ENCODE measurements at regions not wholly inside any gene's neighbourhood (a gene's known extent, or its start where the extent isn't known, plus 50 kb on each side); places are given as distances from the start of the nearest gene placed in this dataset.

DNA sequence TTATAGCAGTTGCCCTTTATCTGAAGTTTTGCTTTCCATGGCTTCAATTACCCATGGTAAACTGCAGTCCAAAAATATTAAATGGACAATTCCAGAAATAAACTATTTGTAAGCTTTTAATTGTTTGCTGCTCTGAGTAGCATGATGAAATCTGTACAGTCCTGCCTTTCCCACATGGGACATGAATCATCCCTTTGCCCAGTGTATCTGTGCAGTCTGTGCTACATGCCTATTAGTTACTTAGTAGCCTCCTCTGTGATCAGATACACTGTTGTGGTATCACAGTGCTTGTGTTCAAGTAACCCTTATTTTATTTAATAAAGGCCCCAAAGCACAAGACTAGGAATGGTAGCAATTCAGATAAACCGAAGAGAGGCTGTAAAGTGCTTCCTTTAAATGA lies 810.6 kb upstream of the PIK3C3 start:
- TF ChIP-seq, protein P1, sequence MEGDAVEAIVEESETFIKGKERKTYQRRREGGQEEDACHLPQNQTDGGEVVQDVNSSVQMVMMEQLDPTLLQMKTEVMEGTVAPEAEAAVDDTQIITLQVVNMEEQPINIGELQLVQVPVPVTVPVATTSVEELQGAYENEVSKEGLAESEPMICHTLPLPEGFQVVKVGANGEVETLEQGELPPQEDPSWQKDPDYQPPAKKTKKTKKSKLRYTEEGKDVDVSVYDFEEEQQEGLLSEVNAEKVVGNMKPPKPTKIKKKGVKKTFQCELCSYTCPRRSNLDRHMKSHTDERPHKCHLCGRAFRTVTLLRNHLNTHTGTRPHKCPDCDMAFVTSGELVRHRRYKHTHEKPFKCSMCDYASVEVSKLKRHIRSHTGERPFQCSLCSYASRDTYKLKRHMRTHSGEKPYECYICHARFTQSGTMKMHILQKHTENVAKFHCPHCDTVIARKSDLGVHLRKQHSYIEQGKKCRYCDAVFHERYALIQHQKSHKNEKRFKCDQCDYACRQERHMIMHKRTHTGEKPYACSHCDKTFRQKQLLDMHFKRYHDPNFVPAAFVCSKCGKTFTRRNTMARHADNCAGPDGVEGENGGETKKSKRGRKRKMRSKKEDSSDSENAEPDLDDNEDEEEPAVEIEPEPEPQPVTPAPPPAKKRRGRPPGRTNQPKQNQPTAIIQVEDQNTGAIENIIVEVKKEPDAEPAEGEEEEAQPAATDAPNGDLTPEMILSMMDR (conservative IDR thresholded peaks at IDR 0.05; ENCODE audit: low read length): no peak
- Histone ChIP-seq H4K20me1 (ENCODE audit: insufficient read depth, low read length) (no peaks in the 10 kb centered on the region), H3K4me2 (ENCODE audit: low read length) (no peak overlapping the region), H3K27ac (ENCODE audit: low read depth, low read length, poor library complexity, severe bottlenecking) (no peak overlapping the region), H2AFZ (ENCODE audit: low read length) (no peak overlapping the region), H3K36me3 (ENCODE audit: insufficient read depth, low read length) (no peaks in the 10 kb centered on the region), H3K4me1 (ENCODE audit: insufficient read depth, low read length, poor library complexity, severe bottlenecking) (no peaks in the 10 kb centered on the region), H3K9me3 (ENCODE audit: low read length) (no peaks in the 10 kb centered on the region), H3K9me2 (ENCODE audit: insufficient read depth, low read length) (no peaks in the 10 kb centered on the region), H3K4me3 (ENCODE audit: low read depth, low read length, poor library complexity, severe bottlenecking) (no peak overlapping the region), H3K79me2 (ENCODE audit: insufficient read depth, low read depth, low read length) (no peaks in the 10 kb centered on the region)
- ChIA-PET POLR2A (no interaction called here), CTCF (ENCODE audit: unreplicated experiment) (no interaction called here)
- no peak for DNase-seq (ENCODE audit: low spot score)
- intact Hi-C loops (cut with micrococcal nuclease; ENCODE audit: unreplicated experiment): no loop called here
- BruUV-seq (replicated peaks): no TSS peak

DNA sequence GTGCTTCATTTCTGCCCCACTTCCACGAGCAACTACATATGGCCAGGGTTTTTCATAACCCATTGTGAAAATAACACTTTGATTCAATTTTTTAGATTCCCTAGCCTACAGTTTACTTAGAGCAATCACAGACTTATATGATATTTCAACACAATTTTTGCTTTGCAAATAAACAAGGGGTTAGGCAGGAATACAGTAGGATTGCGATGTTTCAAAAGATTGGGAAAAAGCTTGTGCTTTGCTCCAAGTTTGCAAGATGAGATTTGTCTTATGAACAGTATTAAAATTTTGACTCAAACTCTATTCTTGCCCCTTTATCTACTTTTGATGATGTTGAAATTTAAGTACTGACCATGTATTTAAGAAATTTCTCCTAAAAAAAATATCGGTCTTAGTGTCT lies 814.5 kb upstream of the PIK3C3 start:
- Histone ChIP-seq H3K79me2 (ENCODE audit: insufficient read depth, low read depth, low read length) (no peaks in the 10 kb centered on the region), H3K4me3 (ENCODE audit: low read depth, low read length, poor library complexity, severe bottlenecking) (no peak overlapping the region), H3K9me2 (ENCODE audit: insufficient read depth, low read length) (no peaks in the 10 kb centered on the region), H3K27ac (ENCODE audit: low read depth, low read length, poor library complexity, severe bottlenecking) (no peak overlapping the region), H2AFZ (ENCODE audit: low read length) (no peak overlapping the region), H4K20me1 (ENCODE audit: insufficient read depth, low read length) (no peaks in the 10 kb centered on the region), H3K4me2 (ENCODE audit: low read length) (no peak overlapping the region), H3K4me1 (ENCODE audit: insufficient read depth, low read length, poor library complexity, severe bottlenecking) (no peaks in the 10 kb centered on the region), H3K36me3 (ENCODE audit: insufficient read depth, low read length) (no peaks in the 10 kb centered on the region), H3K9me3 (ENCODE audit: low read length) (no peaks in the 10 kb centered on the region)
- TF ChIP-seq EZH2phosphoT487 (IDR thresholded peaks at IDR 0.05; ENCODE audit: borderline replicate concordance, low read depth, low read length): no peak
- TF ChIP-seq, protein P1 (conservative IDR thresholded peaks at IDR 0.05; ENCODE audit: low read length): no peak
- CTCF ChIA-PET (ENCODE audit: unreplicated experiment): no interaction called here
- DNase-seq (ENCODE audit: low spot score): no peak
- intact Hi-C loops (cut with micrococcal nuclease; ENCODE audit: unreplicated experiment): no loop called here
- no TSS peak for BruUV-seq (replicated peaks)
- POLR2A ChIA-PET: no interaction called here

DNA sequence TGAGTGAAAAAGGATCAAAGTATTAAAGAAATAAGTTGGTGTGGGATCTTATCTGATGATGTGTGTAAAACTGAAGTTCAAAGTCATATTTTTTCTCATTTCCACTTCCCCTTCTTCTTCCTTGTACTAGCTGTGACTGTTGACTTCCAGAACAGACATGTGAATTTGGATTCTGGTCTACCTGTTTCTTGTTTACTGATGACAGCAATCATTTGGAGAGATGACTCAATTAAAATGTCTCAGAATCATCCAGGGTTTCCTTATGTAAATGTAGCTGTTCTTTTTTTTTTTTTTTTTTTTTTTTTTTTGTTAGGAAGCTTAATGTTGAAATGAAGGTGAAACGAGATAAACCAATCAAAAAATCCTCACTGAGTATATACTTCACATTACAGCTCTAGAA lies 819.9 kb upstream of the PIK3C3 start:
- H3K4me3 ChIP-seq (ENCODE audit: low read depth, low read length, poor library complexity, severe bottlenecking): no peak overlapping the region
- H3K9me3 ChIP-seq (ENCODE audit: low read length): no peaks in the 10 kb centered on the region
- CTCF ChIA-PET (ENCODE audit: unreplicated experiment): no interaction called here
- POLR2A ChIA-PET: interaction anchor here (0.6 kb wide), 1 partner anchor 1729 kb away, joined by 3 read pairs; no protein-coding TSS in a partner anchor
- H4K20me1 ChIP-seq (ENCODE audit: insufficient read depth, low read length): no peaks in the 10 kb centered on the region
- H3K79me2 ChIP-seq (ENCODE audit: insufficient read depth, low read depth, low read length): no peaks in the 10 kb centered on the region
- DNase-seq (ENCODE audit: low spot score): no peak
- no peaks in the 10 kb centered on the region for H3K9me2 ChIP-seq (ENCODE audit: insufficient read depth, low read length)
- H2AFZ ChIP-seq (ENCODE audit: low read length): no peak overlapping the region
- TF ChIP-seq EZH2phosphoT487 (IDR thresholded peaks at IDR 0.05; ENCODE audit: borderline replicate concordance, low read depth, low read length): no peak
- TF ChIP-seq, protein P1 (conservative IDR thresholded peaks at IDR 0.05; ENCODE audit: low read length): no peak
- H3K4me1 ChIP-seq (ENCODE audit: insufficient read depth, low read length, poor library complexity, severe bottlenecking): no peaks in the 10 kb centered on the region
- no peak overlapping the region for H3K4me2 ChIP-seq (ENCODE audit: low read length)
- no peak overlapping the region for H3K27ac ChIP-seq (ENCODE audit: low read depth, low read length, poor library complexity, severe bottlenecking)
- no peaks in the 10 kb centered on the region for H3K36me3 ChIP-seq (ENCODE audit: insufficient read depth, low read length)
- intact Hi-C loops (cut with micrococcal nuclease; ENCODE audit: unreplicated experiment): no loop called here
- no TSS peak for BruUV-seq (replicated peaks)
